T-helper 17 cell (primary cell): ENCODE measurements at regions not wholly inside any gene's neighbourhood (a gene's known extent, or its start where the extent isn't known, plus 50 kb on each side); places are given as distances from the start of the nearest gene placed in this dataset.

Experiments used
- ATAC-seq: fragments of 150-1000 bp; cut with Tn5 transposase; 2 replicates; pipeline ENCODE4 v1.10.0; 2021; ENCODE audit warnings: mild to moderate bottlenecking, moderate library complexity
- DNase-seq, 3 donors: peaks; one replicate each; pipeline versions ENCODE4 v3.0.0 to v3.0.0-alpha.2; 2020 to 2021
- H3K9me3 ChIP-seq: one replicate; pipeline ENCODE4 v1.7.0; 2013; ENCODE audit warnings: low read length, mild to moderate bottlenecking; ENCODE audit not compliant: control insufficient read depth, poor library complexity, severe bottlenecking
- H3K27ac Mint-ChIP-seq: one replicate; pipeline ENCODE4 v1.8.0; 2022; ENCODE audit warnings: mild to moderate bottlenecking, moderate library complexity, mixed read lengths
- H3K27me3 Mint-ChIP-seq: one replicate; pipeline ENCODE4 v1.8.0; 2022; ENCODE audit warnings: mixed read lengths
- H3K36me3 Mint-ChIP-seq: one replicate; pipeline ENCODE4 v1.8.0; 2022; ENCODE audit warnings: low read depth, mixed read lengths
- H3K4me1 Mint-ChIP-seq: one replicate; pipeline ENCODE4 v1.8.0; 2022; ENCODE audit warnings: mild to moderate bottlenecking, mixed read lengths
- H3K4me3 Mint-ChIP-seq: one replicate; pipeline ENCODE4 v1.8.0; 2022; ENCODE audit warnings: mild to moderate bottlenecking, moderate library complexity, mixed read lengths

- DNase-seq: no peak
- Mint-ChIP-seq H3K4me3 (no peak overlapping the region), H3K27me3 (no peaks in the 10 kb centered on the region), H3K36me3 (no peaks in the 10 kb centered on the region), H3K4me1 (no peaks in the 10 kb centered on the region), H3K27ac (no peak overlapping the region)
- no peaks in the 10 kb centered on the region for H3K9me3 ChIP-seq
- ATAC-seq: no peak
Measured at GRCh38 chr18:38257661-38258060, 692.1 kb upstream of the CELF4 start.

DNA sequence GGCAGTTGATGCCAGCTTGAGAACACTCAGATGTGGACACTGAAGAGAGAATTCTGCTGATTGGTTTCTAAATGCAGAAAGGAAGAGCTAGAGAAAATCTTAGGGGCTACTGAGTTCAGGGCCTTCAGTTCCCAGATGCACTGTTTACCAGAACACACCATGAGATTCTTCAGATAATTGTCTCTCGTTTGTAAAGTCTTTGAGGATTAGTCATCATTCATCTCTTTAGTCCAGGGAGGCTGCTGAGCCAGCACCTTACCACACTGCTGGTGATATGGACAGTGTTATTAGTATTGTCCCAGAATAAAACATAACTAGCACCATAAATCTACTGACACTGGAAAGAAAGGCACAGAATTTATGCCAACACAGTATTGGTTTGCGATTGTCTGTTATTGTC, 690.8 kb upstream of the CELF4 start:
- ATAC-seq (no peak), DNase-seq (no peak)
- H3K9me3 ChIP-seq: no peaks in the 10 kb centered on the region
- Mint-ChIP-seq H3K27ac (no peak overlapping the region), H3K36me3 (no peaks in the 10 kb centered on the region), H3K4me1 (no peaks in the 10 kb centered on the region), H3K4me3 (no peak overlapping the region), H3K27me3 (no peaks in the 10 kb centered on the region)

DNA sequence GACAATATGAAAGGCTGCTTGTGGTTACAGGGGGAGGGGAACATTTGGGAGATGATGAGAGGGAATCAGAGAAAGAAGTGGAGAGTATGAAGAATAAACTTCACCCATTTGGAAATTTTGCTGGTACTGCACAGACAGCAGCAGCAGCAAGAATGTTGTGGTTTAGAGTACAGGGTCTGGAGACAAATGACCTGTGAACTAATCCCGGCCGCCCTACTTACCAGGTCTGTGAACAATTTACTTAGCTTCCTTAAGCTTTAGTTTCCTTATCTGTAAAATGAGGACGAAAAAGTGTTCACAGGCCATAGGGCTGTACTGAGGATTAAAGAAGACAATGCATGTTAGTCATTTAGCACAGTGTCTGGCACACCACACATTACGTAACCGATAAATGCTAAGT, 685.4 kb upstream of the CELF4 start:
- no peak overlapping the region for H3K27ac Mint-ChIP-seq
- DNase-seq (no peak), ATAC-seq (no peak)
- H3K27me3 Mint-ChIP-seq: no peaks in the 10 kb centered on the region
- no peaks in the 10 kb centered on the region for H3K4me1 Mint-ChIP-seq
- no peaks in the 10 kb centered on the region for H3K9me3 ChIP-seq
- no peaks in the 10 kb centered on the region for H3K36me3 Mint-ChIP-seq
- H3K4me3 Mint-ChIP-seq: no peak overlapping the region

- Mint-ChIP-seq H3K36me3 (no peaks in the 10 kb centered on the region), H3K27me3 (no peaks in the 10 kb centered on the region), H3K27ac (no peak overlapping the region), H3K4me1 (no peaks in the 10 kb centered on the region), H3K4me3 (no peak overlapping the region)
- DNase-seq (no peak), ATAC-seq (no peak)
- no peaks in the 10 kb centered on the region for H3K9me3 ChIP-seq
Measured at GRCh38 chr18:38244480-38244879, 678.9 kb upstream of the CELF4 start.

DNA sequence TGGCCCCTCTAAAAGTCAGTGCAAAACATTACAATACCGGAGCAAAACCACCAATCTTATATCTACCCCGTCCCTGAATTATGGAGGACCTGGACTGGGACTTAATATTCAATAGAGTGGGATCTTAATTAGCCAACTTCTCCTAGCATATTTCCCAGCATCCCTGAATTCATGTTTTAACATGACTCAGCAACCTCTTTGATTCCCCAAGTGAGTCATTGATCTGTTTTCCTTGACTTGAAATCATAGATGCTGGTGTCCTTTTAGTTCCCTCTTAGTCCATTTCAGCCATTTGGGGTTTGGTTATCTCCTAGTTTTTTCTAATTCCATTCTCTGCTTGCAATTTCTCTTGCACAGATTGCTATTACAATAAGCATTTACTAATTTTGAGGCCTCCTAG, 677.7 kb upstream of the CELF4 start:
- H3K9me3 ChIP-seq: no peaks in the 10 kb centered on the region
- Mint-ChIP-seq H3K27me3 (no peaks in the 10 kb centered on the region), H3K4me1 (no peaks in the 10 kb centered on the region), H3K36me3 (no peaks in the 10 kb centered on the region), H3K27ac (no peak overlapping the region), H3K4me3 (no peak overlapping the region)
- DNase-seq (no peak), ATAC-seq (no peak)

DNA sequence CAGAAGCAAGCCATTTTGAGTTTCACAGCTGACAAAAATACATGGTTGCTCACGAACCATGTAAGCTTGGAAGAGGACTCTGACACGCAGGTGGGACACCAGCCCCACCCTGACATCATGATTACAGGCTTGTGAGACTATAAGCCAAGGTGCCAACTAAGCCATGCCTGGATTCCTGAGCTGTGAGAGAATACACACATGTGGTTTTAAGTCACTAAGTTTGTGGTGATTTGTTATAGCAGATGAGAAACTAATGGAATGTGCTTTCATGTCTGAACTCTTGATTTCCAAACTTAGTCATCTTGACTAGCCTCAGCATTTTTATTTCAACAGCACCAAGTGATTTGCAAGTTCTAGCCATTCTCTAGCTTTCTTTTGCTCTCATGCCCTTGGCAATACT, 676.1 kb upstream of the CELF4 start:
- no peaks in the 10 kb centered on the region for H3K9me3 ChIP-seq
- H3K36me3 Mint-ChIP-seq: no peaks in the 10 kb centered on the region
- ATAC-seq (no peak), DNase-seq (no peak)
- no peak overlapping the region for H3K27ac Mint-ChIP-seq
- H3K27me3 Mint-ChIP-seq: no peaks in the 10 kb centered on the region
- no peak overlapping the region for H3K4me3 Mint-ChIP-seq
- no peaks in the 10 kb centered on the region for H3K4me1 Mint-ChIP-seq

- no peaks in the 10 kb centered on the region for H3K4me1 Mint-ChIP-seq
- no peak overlapping the region for H3K27ac Mint-ChIP-seq
- no peaks in the 10 kb centered on the region for H3K9me3 ChIP-seq
- ATAC-seq (no peak), DNase-seq (no peak)
- no peaks in the 10 kb centered on the region for H3K27me3 Mint-ChIP-seq
- H3K36me3 Mint-ChIP-seq: no peaks in the 10 kb centered on the region
- H3K4me3 Mint-ChIP-seq: no peak overlapping the region
Measured at GRCh38 chr18:38241216-38241615, 675.6 kb upstream of the CELF4 start.

DNA sequence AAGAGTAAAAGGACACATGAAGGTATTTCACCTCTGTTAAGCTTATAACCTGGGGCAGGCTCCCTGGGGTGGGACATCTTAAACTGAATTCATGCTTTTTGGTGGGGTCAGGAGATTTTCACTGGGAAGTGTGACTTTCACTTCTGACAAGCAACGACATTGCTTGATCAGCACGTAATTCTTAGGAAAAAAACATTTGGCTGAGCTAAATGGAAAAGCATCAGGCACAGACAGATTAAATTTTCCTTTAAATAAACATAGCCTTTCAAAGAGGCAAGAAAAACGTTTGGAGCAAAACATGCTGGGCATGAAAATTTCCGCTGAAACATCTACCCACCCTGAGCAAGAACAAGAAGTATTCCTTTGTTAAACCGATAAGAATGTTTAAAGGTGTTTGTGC, 674.0 kb upstream of the CELF4 start:
- no peak for DNase-seq
- no peak for ATAC-seq
- no peak overlapping the region for H3K4me3 Mint-ChIP-seq
- no peak overlapping the region for H3K27ac Mint-ChIP-seq
- H3K36me3 Mint-ChIP-seq: no peaks in the 10 kb centered on the region
- no peaks in the 10 kb centered on the region for H3K9me3 ChIP-seq
- no peaks in the 10 kb centered on the region for H3K4me1 Mint-ChIP-seq
- no peaks in the 10 kb centered on the region for H3K27me3 Mint-ChIP-seq

- H3K27ac Mint-ChIP-seq: no peak overlapping the region
- H3K9me3 ChIP-seq: no peaks in the 10 kb centered on the region
- no peaks in the 10 kb centered on the region for H3K4me1 Mint-ChIP-seq
- no peaks in the 10 kb centered on the region for H3K36me3 Mint-ChIP-seq
- H3K27me3 Mint-ChIP-seq: no peaks in the 10 kb centered on the region
- no peak overlapping the region for H3K4me3 Mint-ChIP-seq
- no peak for ATAC-seq
- DNase-seq: no peak
Measured at GRCh38 chr18:38237796-38238195, 672.2 kb upstream of the CELF4 start.

GRCh38 chr18:38221476-38222100, 656.0 kb upstream of the CELF4 start:
- no peaks in the 10 kb centered on the region for H3K36me3 Mint-ChIP-seq
- no peaks in the 10 kb centered on the region for H3K27me3 Mint-ChIP-seq
- H3K27ac Mint-ChIP-seq: no peak overlapping the region
- no peaks in the 10 kb centered on the region for H3K4me1 Mint-ChIP-seq
- no peak for ATAC-seq
- no peak overlapping the region for H3K4me3 Mint-ChIP-seq
- no peaks in the 10 kb centered on the region for H3K9me3 ChIP-seq
- DNase-seq: no peak

GRCh38 chr18:38198956-38199355, 633.4 kb upstream of the CELF4 start:
- ATAC-seq: no peak
- Mint-ChIP-seq H3K27ac (no peak overlapping the region), H3K4me3 (no peak overlapping the region)

GRCh38 chr18:38198526-38198925, 632.9 kb upstream of the CELF4 start:
- DNase-seq: no peak
- Mint-ChIP-seq H3K4me1 (no peaks in the 10 kb centered on the region), H3K4me3 (no peak overlapping the region), H3K27me3 (no peaks in the 10 kb centered on the region), H3K36me3 (no peaks in the 10 kb centered on the region), H3K27ac (no peak overlapping the region)
- no peak for ATAC-seq
- H3K9me3 ChIP-seq: no peaks in the 10 kb centered on the region

More at GRCh38 chr18:38198956-38199355, 633.4 kb upstream of the CELF4 start:
- DNase-seq: no peak
- no peaks in the 10 kb centered on the region for H3K4me1 Mint-ChIP-seq
- H3K9me3 ChIP-seq: no peaks in the 10 kb centered on the region
- no peaks in the 10 kb centered on the region for H3K36me3 Mint-ChIP-seq
- H3K27me3 Mint-ChIP-seq: no peaks in the 10 kb centered on the region

DNA sequence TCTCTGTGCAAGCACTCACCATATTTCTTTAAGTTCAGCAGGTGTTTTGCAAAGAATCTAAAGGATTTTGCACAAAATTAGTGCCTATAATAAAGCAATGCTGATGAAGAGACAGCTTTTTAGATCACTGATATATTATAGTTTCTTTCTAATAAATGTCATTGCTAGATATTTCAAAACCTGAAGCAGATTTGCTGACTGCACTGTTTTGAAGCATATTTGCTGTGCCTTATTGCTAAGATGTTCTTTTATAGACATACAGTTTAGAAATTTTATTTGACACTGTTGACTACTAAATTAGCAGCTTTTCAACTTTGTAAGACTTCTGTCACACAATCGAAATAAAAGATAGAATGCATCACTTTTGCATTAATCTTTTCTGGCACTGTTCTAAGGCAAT, 620.9 kb upstream of the CELF4 start:
- H3K9me3 ChIP-seq: no peaks in the 10 kb centered on the region
- no peaks in the 10 kb centered on the region for H3K36me3 Mint-ChIP-seq
- no peaks in the 10 kb centered on the region for H3K27me3 Mint-ChIP-seq
- DNase-seq: no peak
- no peak overlapping the region for H3K4me3 Mint-ChIP-seq
- no peak for ATAC-seq
- H3K4me1 Mint-ChIP-seq: no peaks in the 10 kb centered on the region
- no peak overlapping the region for H3K27ac Mint-ChIP-seq

GRCh38 chr18:38174594-38174993, 609.0 kb upstream of the CELF4 start:
- ATAC-seq: no peak
- no peaks in the 10 kb centered on the region for H3K36me3 Mint-ChIP-seq
- H3K4me1 Mint-ChIP-seq: no peaks in the 10 kb centered on the region
- no peaks in the 10 kb centered on the region for H3K9me3 ChIP-seq
- no peak overlapping the region for H3K4me3 Mint-ChIP-seq
- H3K27ac Mint-ChIP-seq: no peak overlapping the region
- no peaks in the 10 kb centered on the region for H3K27me3 Mint-ChIP-seq
- DNase-seq: no peak
